Renal pelvis (tissue), 1 donor: ENCODE measurements at regions not wholly inside any gene's neighbourhood (a gene's known extent, or its start where the extent isn't known, plus 50 kb on each side); places are given as distances from the start of the nearest gene placed in this dataset.
"Not testable (repeated sequence)": the region's sequence is repeated elsewhere in the genome, so short reads cannot be mapped to it uniquely, and the experiment has no call there.

ENCODE experiments used
- DNase-seq: peaks from one replicate; pipeline ENCODE4 v3.0.0-alpha.2; 2013

GRCh38 chr1:4171480-4172450 is 271.7 kb upstream of the C1orf174 start:
- DNase-seq = no peak

GRCh38 chr1:4172644-4173599 is 272.9 kb upstream of the C1orf174 start:
- DNase-seq = no peak

GRCh38 chr1:4173731-4174130 is 273.7 kb upstream of the C1orf174 start:
- no peak for DNase-seq

GRCh38 chr1:4174291-4175200 is 274.5 kb upstream of the C1orf174 start:
- no peak for DNase-seq

- no peak for DNase-seq
These were observed 275.7 kb upstream of the C1orf174 start for GRCh38 chr1:4175566-4176405.

GRCh38 chr1:4176841-4177240 is 276.8 kb upstream of the C1orf174 start:
- no peak for DNase-seq

GRCh38 chr1:4177425-4178150 is 277.5 kb upstream of the C1orf174 start:
- DNase-seq = no peak

- DNase-seq = no peak
These were observed 278.5 kb upstream of the C1orf174 start for GRCh38 chr1:4178501-4179113.

GRCh38 chr1:4179914-4180735 is 280.1 kb upstream of the C1orf174 start:
- DNase-seq = no peak

- not testable (repeated sequence) for DNase-seq
These were observed 286.4 kb upstream of the C1orf174 start for GRCh38 chr1:4186486-4186885.

- DNase-seq = no peak
These were observed 303.4 kb upstream of the C1orf174 start for GRCh38 chr1:4203501-4203900.

- DNase-seq = no peak
These were observed 307.1 kb upstream of the C1orf174 start for GRCh38 chr1:4207183-4207582.

- DNase-seq = no peak
These were observed 308.0 kb upstream of the C1orf174 start for GRCh38 chr1:4207842-4208692.

GRCh38 chr1:4210043-4210442 is 310.0 kb upstream of the C1orf174 start:
- no peak for DNase-seq

- no peak for DNase-seq
These were observed 312.7 kb upstream of the C1orf174 start for GRCh38 chr1:4212796-4213195.

- DNase-seq = peak; percentile 22
These were observed 313.4 kb upstream of the C1orf174 start for GRCh38 chr1:4213366-4213973.

- no peak for DNase-seq
These were observed 314.8 kb upstream of the C1orf174 start for GRCh38 chr1:4214826-4215225.
